ENCODE measurements at regions not wholly inside any gene's neighbourhood (a gene's known extent, or its start where the extent isn't known, plus 50 kb on each side); places are given as distances from the start of the nearest gene placed in this dataset.

GRCh38 chr7:142553216-142553615 is 196.1 kb upstream of the PRSS1 start:
- POLR2A ChIA-PET = no interaction called here
- TF ChIP-seq TCF7L2 (IDR thresholded peaks at IDR 0.05; ENCODE audit: borderline replicate concordance, extremely low read depth, insufficient read depth, insufficient read length) (no peak), CBX3 (IDR thresholded peaks at IDR 0.05; ENCODE audit: low read depth) (no peak), SP1 (IDR thresholded peaks at IDR 0.05; ENCODE audit: low read depth) (no peak), RAD21 (IDR thresholded peaks at IDR 0.05; ENCODE audit: low read depth) (no peak), POLR2AphosphoS5 (IDR thresholded peaks at IDR 0.05; ENCODE audit: low read depth, low read length) (no peak), ZBTB33 (IDR thresholded peaks at IDR 0.05; ENCODE audit: extremely low read depth, insufficient replicate concordance, low read length) (no peak)
- Histone ChIP-seq H3K4me2 (ENCODE audit: low read length) (no peak overlapping the region), H3K27ac (ENCODE audit: low read depth, low read length) (no peak overlapping the region), H3K79me2 (ENCODE audit: insufficient read depth, low read length) (no peaks in the 10 kb centered on the region), H2AFZ (ENCODE audit: low read depth, low read length, poor library complexity, severe bottlenecking) (no peak overlapping the region), H3K36me3 (ENCODE audit: control insufficient read depth in 1 of 2, insufficient read depth in 2 of 2, low read length in 2 of 2) (no peaks in the 10 kb centered on the region), H3K4me3 (replicated peaks in 1 of 2; ENCODE audit: low read depth in 1 of 2, low read length in 2 of 2) (no peak overlapping the region), H3K27me3 (ENCODE audit: insufficient read depth, low read length) (no peaks in the 10 kb centered on the region), H3K9ac (ENCODE audit: low read length) (no peak overlapping the region), H4K20me1 (ENCODE audit: insufficient read depth) (no peaks in the 10 kb centered on the region), H3K9me3 (ENCODE audit: control insufficient read depth in 1 of 2, insufficient read depth in 1 of 2, low read depth in 1 of 2, low read length in 2 of 2) (no peaks in the 10 kb centered on the region), H3K9me2 (ENCODE audit: insufficient read depth) (no peaks in the 10 kb centered on the region), H3K4me1 (ENCODE audit: control insufficient read depth in 1 of 2, insufficient read depth in 2 of 2, low read length in 2 of 2) (peaks cover 14 to 35% of the 10 kb centered on the region in 2 experiments)
- CTCF ChIA-PET = no interaction called here
- RAD21 ChIA-PET (ENCODE audit: low non-redundant PET in 1 of 2, low total read pairs in 2 of 2, uncharacterized antibody in 2 of 2, unreplicated experiment in 2 of 2) = no interaction called here
- no TSS peak for BruUV-seq (replicated peaks)
- ATAC-seq (no peak), DNase-seq (ENCODE audit: low read depth, low spot score) (no peak)
- intact Hi-C loops (cut with micrococcal nuclease) = no loop called here

GRCh38 chr7:142548978-142549377 is 200.3 kb upstream of the PRSS1 start:
- H3K79me2 ChIP-seq (ENCODE audit: insufficient read depth, low read length) = no peaks in the 10 kb centered on the region
- TF ChIP-seq SIN3A (IDR thresholded peaks at IDR 0.05; ENCODE audit: low read depth) = no peak
- H3K4me2 ChIP-seq (ENCODE audit: low read length) = no peak overlapping the region
- no peaks in the 10 kb centered on the region for H3K36me3 ChIP-seq (ENCODE audit: control insufficient read depth in 1 of 2, insufficient read depth in 2 of 2, low read length in 2 of 2)
- intact Hi-C loops (cut with micrococcal nuclease) = no loop called here
- H3K4me1 ChIP-seq (ENCODE audit: control insufficient read depth in 1 of 2, insufficient read depth in 2 of 2, low read length in 2 of 2) = no peaks in the 10 kb centered on the region
- DNase-seq (ENCODE audit: low read depth, low spot score) = no peak
- H4K20me1 ChIP-seq (ENCODE audit: insufficient read depth) = no peaks in the 10 kb centered on the region
- ChIA-PET POLR2A (no interaction called here), RAD21 (ENCODE audit: low non-redundant PET in 1 of 2, low total read pairs in 2 of 2, uncharacterized antibody in 2 of 2, unreplicated experiment in 2 of 2) (no interaction called here), CTCF (interaction anchor here (0.6 to 1.1 kb wide), 2 partner anchors 9 to 36 kb away, joined by 3 to 6 read pairs; no protein-coding TSS in a partner anchor)
- ATAC-seq = no peak
- peak overlapping the region; percentile 39 for H2AFZ ChIP-seq (ENCODE audit: low read depth, low read length, poor library complexity, severe bottlenecking)
- H3K9me2 ChIP-seq (ENCODE audit: insufficient read depth) = no peaks in the 10 kb centered on the region
- no peaks in the 10 kb centered on the region for H3K9me3 ChIP-seq (ENCODE audit: control insufficient read depth in 1 of 2, insufficient read depth in 1 of 2, low read depth in 1 of 2, low read length in 2 of 2)
- no peaks in the 10 kb centered on the region for H3K27me3 ChIP-seq (ENCODE audit: insufficient read depth, low read length)
- BruUV-seq (replicated peaks) = no TSS peak
- no peak overlapping the region for H3K9ac ChIP-seq (ENCODE audit: low read length)
- H3K4me3 ChIP-seq (replicated peaks in 1 of 2; ENCODE audit: low read depth in 1 of 2, low read length in 2 of 2) = no peak overlapping the region
- no peak overlapping the region for H3K27ac ChIP-seq (ENCODE audit: low read depth, low read length)

Measured in HCT116 (cell line).